HCT116 (cell line): ENCODE measurements at regions not wholly inside any gene's neighbourhood (a gene's known extent, or its start where the extent isn't known, plus 50 kb on each side); places are given as distances from the start of the nearest gene placed in this dataset.

Experiments used
- ATAC-seq: fragments of 200-7000 bp; cut with Tn5 transposase; 2 replicates; pipeline ENCODE4 v1.9.1; 2020; ENCODE audit warnings: mild to moderate bottlenecking, moderate library complexity
- BruUV-seq: library from RNA; stranded (reverse); fragments of 400-500 nt; replicated peaks from 2 replicates; lab custom pipeline; 2021; lab: Mats Ljungman, UMichigan
- CTCF ChIA-PET: fragments of 300-600 bp; sonication (Branson Sonifier 250); formaldehyde crosslinking; loops from one replicate; lab custom pipeline; 2021; ENCODE audit warnings: antibody characterized with exemption; lab: Charles Lee
- POLR2A ChIA-PET: fragments of 300-600, 350-600 bp; sonication (Branson Sonifier 250); formaldehyde crosslinking; loops from one replicate; lab custom pipeline; 2021; ENCODE audit warnings: antibody characterized with exemption; lab: Charles Lee
- RAD21 ChIA-PET, 2 experiments: fragments of 300-600 bp; sonication (Branson Sonifier 250); formaldehyde crosslinking; loops; one replicate each; lab custom pipeline; 2023; ENCODE audit warnings: low total read pairs in 2 of 2; ENCODE audit not compliant: uncharacterized antibody in 2 of 2, unreplicated experiment in 2 of 2, low non-redundant PET in 1 of 2; lab: Charles Lee
- DNase-seq: peaks from one replicate; pipeline ENCODE4 v3.0.0-alpha.2; 2010; ENCODE audit warnings: low read depth, low spot score
- H2AFZ ChIP-seq: fragments of 200-600 bp; shearing (Covaris generic), sonication (generic); 2 replicates; pipeline ENCODE4 v1.6.1; 2017; ENCODE audit warnings: low read depth, mixed run types, mixed read lengths, antibody characterized with exemption, low read length; ENCODE audit not compliant: poor library complexity, severe bottlenecking
- H3K27ac ChIP-seq: 2 replicates; pipeline ENCODE4 v1.5.1; 2012; ENCODE audit warnings: low read depth, low read length
- H3K27me3 ChIP-seq: fragments of 200-600 bp; sonication (generic); 2 replicates; pipeline ENCODE4 v1.6.1; 2016; ENCODE audit warnings: mixed run types, low read length, mixed read lengths; ENCODE audit not compliant: insufficient read depth
- H3K36me3 ChIP-seq, 2 experiments: fragments of 200-500 bp in 1 of 2; fragments of 200-600 bp in 1 of 2; sonication (Bioruptor generic) in 1 of 2; sonication (generic) in 1 of 2; 2 replicates each; pipeline versions ENCODE4 v1.5.1 to v1.6.1; 2014 to 2016; ENCODE audit warnings: low read length in 2 of 2, inconsistent platforms in 1 of 2, mixed read lengths in 1 of 2, mixed run types in 1 of 2; ENCODE audit not compliant: insufficient read depth in 2 of 2, control insufficient read depth in 1 of 2
- H3K4me1 ChIP-seq, 2 experiments: fragments of 200-600 bp in 1 of 2; sonication (generic) in 1 of 2; 2 replicates each; pipeline versions ENCODE4 v1.5.1 to v1.6.1; 2012 to 2017; ENCODE audit warnings: low read length in 2 of 2, inconsistent platforms in 1 of 2, mild to moderate bottlenecking in 1 of 2, mixed read lengths in 1 of 2, mixed run types in 1 of 2, moderate library complexity in 1 of 2; ENCODE audit not compliant: insufficient read depth in 2 of 2, control insufficient read depth in 1 of 2
- H3K4me2 ChIP-seq: fragments of 200-600 bp; sonication (generic); 2 replicates; pipeline ENCODE4 v1.6.1; 2017; ENCODE audit warnings: mixed run types, low read length, mixed read lengths
- H3K4me3 ChIP-seq, 2 experiments: fragments of 200-600 bp in 1 of 2; sonication (generic) in 1 of 2; replicated peaks in 1 of 2; 2 replicates each; pipeline ENCODE4 v1.5.1; 2011 to 2016; ENCODE audit warnings: low read length in 2 of 2, control low read depth in 1 of 2, low read depth in 1 of 2, mild to moderate bottlenecking in 1 of 2, mixed read lengths in 1 of 2, mixed run types in 1 of 2
- H3K79me2 ChIP-seq: fragments of 200-600 bp; sonication (generic); 2 replicates; pipeline ENCODE4 v1.6.1; 2017; ENCODE audit warnings: mild to moderate bottlenecking, mixed run types, low read length, moderate library complexity, mixed read lengths; ENCODE audit not compliant: insufficient read depth
- H3K9ac ChIP-seq: fragments of 200-600 bp; sonication (generic); 2 replicates; pipeline ENCODE4 v1.6.1; 2016; ENCODE audit warnings: low read length, mixed read lengths
- H3K9me2 ChIP-seq: fragments of 200-600 bp; sonication (generic), shearing (Covaris generic); 2 replicates; pipeline ENCODE4 v1.6.1; 2017; ENCODE audit warnings: mixed run types, mild to moderate bottlenecking, moderate library complexity; ENCODE audit not compliant: insufficient read depth
- H3K9me3 ChIP-seq, 2 experiments: fragments of 200-500 bp in 1 of 2; fragments of 200-600 bp in 1 of 2; sonication (Bioruptor generic) in 1 of 2; sonication (generic) in 1 of 2; 2 replicates each; pipeline ENCODE4 v1.6.1; 2014 to 2017; ENCODE audit warnings: low read length in 2 of 2, mixed read lengths in 2 of 2, inconsistent platforms in 1 of 2, low read depth in 1 of 2, mild to moderate bottlenecking in 1 of 2, mixed run types in 1 of 2, moderate library complexity in 1 of 2; ENCODE audit not compliant: control insufficient read depth in 1 of 2, insufficient read depth in 1 of 2
- H4K20me1 ChIP-seq: fragments of 200-600 bp; sonication (generic), shearing (Covaris generic); 2 replicates; pipeline ENCODE4 v1.6.1; 2017; ENCODE audit warnings: mixed run types, mild to moderate bottlenecking, moderate library complexity; ENCODE audit not compliant: insufficient read depth
- CBX3 ChIP-seq: IDR thresholded peaks from 2 replicates; pipeline ENCODE4 v1.6.1; 2012; ENCODE audit warnings: low read depth
- CEBPB ChIP-seq: IDR thresholded peaks from 2 replicates; pipeline ENCODE4 v1.6.1; 2012; ENCODE audit warnings: low read depth
- EGR1 ChIP-seq: IDR thresholded peaks from 2 replicates; pipeline ENCODE4 v1.6.1; 2012; ENCODE audit warnings: low read depth
- ELF1 ChIP-seq: IDR thresholded peaks from 2 replicates; pipeline ENCODE4 v1.6.1; 2012; ENCODE audit warnings: low read depth, borderline replicate concordance
- EZH2 ChIP-seq: fragments of 200-600 bp; sonication (generic); IDR thresholded peaks from 2 replicates; pipeline ENCODE4 v1.6.1; 2017; ENCODE audit warnings: antibody characterized with exemption, mixed run types
- FOSL1 ChIP-seq: IDR thresholded peaks from 2 replicates; pipeline ENCODE4 v1.6.1; 2012; ENCODE audit warnings: low read depth
- JUND ChIP-seq: IDR thresholded peaks from 2 replicates; pipeline ENCODE4 v1.6.1; 2012
- POLR2A ChIP-seq: IDR thresholded peaks from 2 replicates; pipeline ENCODE4 v1.7.0; 2011; ENCODE audit warnings: borderline replicate concordance; ENCODE audit not compliant: insufficient read depth, insufficient read length; ENCODE audit errors: extremely low read depth
- POLR2AphosphoS5 ChIP-seq: IDR thresholded peaks from 2 replicates; pipeline ENCODE4 v1.6.1; 2011; ENCODE audit warnings: mild to moderate bottlenecking, low read depth, low read length, moderate library complexity
- RAD21 ChIP-seq: IDR thresholded peaks from 2 replicates; pipeline ENCODE4 v1.6.1; 2012; ENCODE audit warnings: low read depth, mild to moderate bottlenecking
- SIN3A ChIP-seq: IDR thresholded peaks from 2 replicates; pipeline ENCODE4 v1.6.1; 2012; ENCODE audit warnings: low read depth
- SP1 ChIP-seq: IDR thresholded peaks from 2 replicates; pipeline ENCODE4 v1.6.1; 2012; ENCODE audit warnings: low read depth
- SRF ChIP-seq: IDR thresholded peaks from 2 replicates; pipeline ENCODE4 v1.6.1; 2012; ENCODE audit warnings: low read depth
- TCF7L2 ChIP-seq: IDR thresholded peaks from 2 replicates; pipeline ENCODE4 v1.7.0; 2011; ENCODE audit warnings: borderline replicate concordance, inconsistent platforms; ENCODE audit not compliant: insufficient read depth, insufficient read length; ENCODE audit errors: extremely low read depth
- YY1 ChIP-seq: IDR thresholded peaks from 2 replicates; pipeline ENCODE4 v1.6.1; 2011; ENCODE audit warnings: low read length, low read depth, moderate library complexity, mild to moderate bottlenecking; ENCODE audit not compliant: insufficient replicate concordance; ENCODE audit errors: extremely low read depth
- ZFX ChIP-seq: fragments of 450-650 bp; IDR thresholded peaks from 2 replicates; pipeline ENCODE4 v1.6.1; 2017
- ZNF274 ChIP-seq: fragments of 200-500 bp; sonication (Bioruptor generic); IDR thresholded peaks from 2 replicates; pipeline ENCODE4 v1.6.1; 2014; ENCODE audit warnings: mild to moderate bottlenecking, low read depth, low read length, inconsistent platforms
- intact Hi-C: fragments of 100-400 bp; cut with micrococcal nuclease; formaldehyde crosslinking; loops from 2 replicates; pipeline ENCODE4 v1.10.0; 2022
- TF ChIP-seq, protein P1 (sequence below): IDR thresholded peaks from 2 replicates; pipeline ENCODE4 v1.6.1; 2012; ENCODE audit warnings: low read depth
- TF ChIP-seq, protein P2 (sequence below), 3 experiments: fragments of 200-600 bp in 1 of 3; sonication (generic) in 1 of 3; IDR thresholded peaks in 2 of 3; conservative IDR thresholded peaks in 1 of 3; 2 replicates each; pipeline ENCODE4 v1.5.1; 2012 to 2017; ENCODE audit warnings: low read depth in 2 of 3, low read length in 2 of 3, antibody characterized with exemption in 1 of 3, borderline replicate concordance in 1 of 3, control low read depth in 1 of 3, mild to moderate bottlenecking in 1 of 3, mixed read lengths in 1 of 3, mixed run types in 1 of 3, moderate library complexity in 1 of 3; ENCODE audit not compliant: insufficient read depth in 1 of 3

DNA sequence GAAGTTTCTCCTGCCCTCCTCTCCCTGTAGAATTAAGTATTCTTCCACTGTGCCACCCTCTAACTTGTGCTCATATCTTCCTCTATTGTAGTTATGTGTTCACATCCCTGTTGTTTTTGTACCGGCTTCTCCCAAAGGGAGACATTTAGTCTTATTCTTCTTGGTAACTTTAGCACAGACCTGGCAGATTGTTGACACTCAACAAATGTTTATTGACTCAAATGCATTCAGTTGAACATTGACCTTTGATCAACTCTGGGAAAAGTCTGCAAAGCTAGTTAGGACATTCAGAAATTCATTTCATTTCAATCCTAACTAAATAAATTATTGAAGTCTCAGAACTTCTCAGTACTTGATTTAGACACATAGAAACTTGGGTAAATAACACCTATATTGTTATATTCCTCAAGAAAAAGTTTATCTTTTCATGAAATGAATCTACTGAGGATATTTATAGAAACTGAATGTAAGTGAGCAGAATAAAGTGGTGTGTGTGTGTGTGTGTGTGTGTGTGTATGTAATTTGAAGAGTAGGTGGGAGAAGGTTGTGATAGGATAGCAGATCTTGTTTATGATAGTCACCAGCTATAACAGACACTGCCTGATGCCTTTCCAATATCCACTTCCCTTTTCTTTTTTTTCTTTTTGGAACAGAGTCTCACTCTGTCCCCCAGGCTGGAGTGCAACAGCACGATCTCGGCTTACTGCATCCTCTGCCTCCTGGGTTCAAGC, 872.4 kb upstream of the CXADR start:
- no peak for ATAC-seq
- no peak for TF ChIP-seq EZH2
- no peak for TF ChIP-seq SRF
- TF ChIP-seq ZFX: no peak
- TF ChIP-seq RAD21: no peak
- no peak for TF ChIP-seq JUND
- no peak for TF ChIP-seq FOSL1
- no peak for TF ChIP-seq TCF7L2
- no peak for TF ChIP-seq SP1
- no peak for TF ChIP-seq ELF1
- TF ChIP-seq ZNF274: no peak
- TF ChIP-seq, protein P1, sequence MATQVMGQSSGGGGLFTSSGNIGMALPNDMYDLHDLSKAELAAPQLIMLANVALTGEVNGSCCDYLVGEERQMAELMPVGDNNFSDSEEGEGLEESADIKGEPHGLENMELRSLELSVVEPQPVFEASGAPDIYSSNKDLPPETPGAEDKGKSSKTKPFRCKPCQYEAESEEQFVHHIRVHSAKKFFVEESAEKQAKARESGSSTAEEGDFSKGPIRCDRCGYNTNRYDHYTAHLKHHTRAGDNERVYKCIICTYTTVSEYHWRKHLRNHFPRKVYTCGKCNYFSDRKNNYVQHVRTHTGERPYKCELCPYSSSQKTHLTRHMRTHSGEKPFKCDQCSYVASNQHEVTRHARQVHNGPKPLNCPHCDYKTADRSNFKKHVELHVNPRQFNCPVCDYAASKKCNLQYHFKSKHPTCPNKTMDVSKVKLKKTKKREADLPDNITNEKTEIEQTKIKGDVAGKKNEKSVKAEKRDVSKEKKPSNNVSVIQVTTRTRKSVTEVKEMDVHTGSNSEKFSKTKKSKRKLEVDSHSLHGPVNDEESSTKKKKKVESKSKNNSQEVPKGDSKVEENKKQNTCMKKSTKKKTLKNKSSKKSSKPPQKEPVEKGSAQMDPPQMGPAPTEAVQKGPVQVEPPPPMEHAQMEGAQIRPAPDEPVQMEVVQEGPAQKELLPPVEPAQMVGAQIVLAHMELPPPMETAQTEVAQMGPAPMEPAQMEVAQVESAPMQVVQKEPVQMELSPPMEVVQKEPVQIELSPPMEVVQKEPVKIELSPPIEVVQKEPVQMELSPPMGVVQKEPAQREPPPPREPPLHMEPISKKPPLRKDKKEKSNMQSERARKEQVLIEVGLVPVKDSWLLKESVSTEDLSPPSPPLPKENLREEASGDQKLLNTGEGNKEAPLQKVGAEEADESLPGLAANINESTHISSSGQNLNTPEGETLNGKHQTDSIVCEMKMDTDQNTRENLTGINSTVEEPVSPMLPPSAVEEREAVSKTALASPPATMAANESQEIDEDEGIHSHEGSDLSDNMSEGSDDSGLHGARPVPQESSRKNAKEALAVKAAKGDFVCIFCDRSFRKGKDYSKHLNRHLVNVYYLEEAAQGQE: no peak
- TF ChIP-seq SIN3A: no peak
- TF ChIP-seq POLR2AphosphoS5: no peak
- TF ChIP-seq CEBPB: no peak
- no peak for TF ChIP-seq CBX3
- TF ChIP-seq YY1: no peak
- TF ChIP-seq, protein P2, sequence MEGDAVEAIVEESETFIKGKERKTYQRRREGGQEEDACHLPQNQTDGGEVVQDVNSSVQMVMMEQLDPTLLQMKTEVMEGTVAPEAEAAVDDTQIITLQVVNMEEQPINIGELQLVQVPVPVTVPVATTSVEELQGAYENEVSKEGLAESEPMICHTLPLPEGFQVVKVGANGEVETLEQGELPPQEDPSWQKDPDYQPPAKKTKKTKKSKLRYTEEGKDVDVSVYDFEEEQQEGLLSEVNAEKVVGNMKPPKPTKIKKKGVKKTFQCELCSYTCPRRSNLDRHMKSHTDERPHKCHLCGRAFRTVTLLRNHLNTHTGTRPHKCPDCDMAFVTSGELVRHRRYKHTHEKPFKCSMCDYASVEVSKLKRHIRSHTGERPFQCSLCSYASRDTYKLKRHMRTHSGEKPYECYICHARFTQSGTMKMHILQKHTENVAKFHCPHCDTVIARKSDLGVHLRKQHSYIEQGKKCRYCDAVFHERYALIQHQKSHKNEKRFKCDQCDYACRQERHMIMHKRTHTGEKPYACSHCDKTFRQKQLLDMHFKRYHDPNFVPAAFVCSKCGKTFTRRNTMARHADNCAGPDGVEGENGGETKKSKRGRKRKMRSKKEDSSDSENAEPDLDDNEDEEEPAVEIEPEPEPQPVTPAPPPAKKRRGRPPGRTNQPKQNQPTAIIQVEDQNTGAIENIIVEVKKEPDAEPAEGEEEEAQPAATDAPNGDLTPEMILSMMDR (IDR thresholded peaks at IDR 0.05 in 2 of 3, conservative IDR thresholded peaks at IDR 0.05 in 1 of 3; ENCODE audit: borderline replicate concordance in 1 of 3, insufficient read depth in 1 of 3, low read depth in 2 of 3, low read length in 2 of 3): no peak
- TF ChIP-seq POLR2A: no peak
- no peak for TF ChIP-seq EGR1
- no peak overlapping the region for H3K4me2 ChIP-seq
- no peak overlapping the region for H3K9ac ChIP-seq
- no peak overlapping the region for H3K4me3 ChIP-seq
- intact Hi-C loops: no loop called here
- H4K20me1 ChIP-seq: no peaks in the 10 kb centered on the region
- ChIA-PET CTCF (no interaction called here), POLR2A (no interaction called here), RAD21 (no interaction called here)
- H3K79me2 ChIP-seq: no peaks in the 10 kb centered on the region
- no peak overlapping the region for H3K27ac ChIP-seq
- H2AFZ ChIP-seq: no peak overlapping the region
- peaks cover 4 to 14% of the 10 kb centered on the region in 2 experiments; a peak in 2 of 4 replicates for H3K9me3 ChIP-seq
- no peaks in the 10 kb centered on the region for H3K9me2 ChIP-seq
- no peaks in the 10 kb centered on the region for H3K4me1 ChIP-seq
- no peaks in the 10 kb centered on the region for H3K27me3 ChIP-seq
- H3K36me3 ChIP-seq: no peaks in the 10 kb centered on the region
- DNase-seq: no peak
- no TSS peak for BruUV-seq
